ENCODE measurements at regions not wholly inside any gene's neighbourhood (a gene's known extent, or its start where the extent isn't known, plus 50 kb on each side); places are given as distances from the start of the nearest gene placed in this dataset.

GRCh38 chr4:15341733-15342300, 86.0 kb upstream of the C1QTNF7 start:
- Mint-ChIP-seq H3K27me3 (ENCODE audit: low read depth in 2 of 2) (peaks cover 15 to 25% of the 10 kb centered on the region in 2 donors), H3K4me1 (peaks cover 0 to 2% of the 10 kb centered on the region in 2 donors), H3K36me3 (no peaks in the 10 kb centered on the region), H3K4me3 (no peak overlapping the region), H3K27ac (no peak overlapping the region), H3K9me3 (peaks cover 0 to 2% of the 10 kb centered on the region in 2 donors)
- no peaks in the 10 kb centered on the region for H3K4me1 ChIP-seq (ENCODE audit: control insufficient read depth, insufficient read depth, low read length)
- WGBS (ENCODE audit: insufficient coverage), result 93% methylated on average over 21 of the region's 21 CpGs
- H3K36me3 ChIP-seq (ENCODE audit: control insufficient read depth, insufficient read depth, low read length), result no peaks in the 10 kb centered on the region
- no peaks in the 10 kb centered on the region for H3K27me3 ChIP-seq (ENCODE audit: control insufficient read depth, insufficient read depth, low read length)
- no peaks in the 10 kb centered on the region for H3K9me3 ChIP-seq (ENCODE audit: control insufficient read depth, insufficient read depth, low read length)
- DNase-seq (no peak), ATAC-seq (no peak)
- H3K27ac ChIP-seq (ENCODE audit: low read length), result no peak overlapping the region
- H3K4me3 ChIP-seq (ENCODE audit: low read length), result no peak overlapping the region
- TF ChIP-seq, protein P1, sequence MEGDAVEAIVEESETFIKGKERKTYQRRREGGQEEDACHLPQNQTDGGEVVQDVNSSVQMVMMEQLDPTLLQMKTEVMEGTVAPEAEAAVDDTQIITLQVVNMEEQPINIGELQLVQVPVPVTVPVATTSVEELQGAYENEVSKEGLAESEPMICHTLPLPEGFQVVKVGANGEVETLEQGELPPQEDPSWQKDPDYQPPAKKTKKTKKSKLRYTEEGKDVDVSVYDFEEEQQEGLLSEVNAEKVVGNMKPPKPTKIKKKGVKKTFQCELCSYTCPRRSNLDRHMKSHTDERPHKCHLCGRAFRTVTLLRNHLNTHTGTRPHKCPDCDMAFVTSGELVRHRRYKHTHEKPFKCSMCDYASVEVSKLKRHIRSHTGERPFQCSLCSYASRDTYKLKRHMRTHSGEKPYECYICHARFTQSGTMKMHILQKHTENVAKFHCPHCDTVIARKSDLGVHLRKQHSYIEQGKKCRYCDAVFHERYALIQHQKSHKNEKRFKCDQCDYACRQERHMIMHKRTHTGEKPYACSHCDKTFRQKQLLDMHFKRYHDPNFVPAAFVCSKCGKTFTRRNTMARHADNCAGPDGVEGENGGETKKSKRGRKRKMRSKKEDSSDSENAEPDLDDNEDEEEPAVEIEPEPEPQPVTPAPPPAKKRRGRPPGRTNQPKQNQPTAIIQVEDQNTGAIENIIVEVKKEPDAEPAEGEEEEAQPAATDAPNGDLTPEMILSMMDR (IDR thresholded peaks at IDR 0.05), result no peak
- intact Hi-C loops (cut with micrococcal nuclease), result no loop called here

DNA sequence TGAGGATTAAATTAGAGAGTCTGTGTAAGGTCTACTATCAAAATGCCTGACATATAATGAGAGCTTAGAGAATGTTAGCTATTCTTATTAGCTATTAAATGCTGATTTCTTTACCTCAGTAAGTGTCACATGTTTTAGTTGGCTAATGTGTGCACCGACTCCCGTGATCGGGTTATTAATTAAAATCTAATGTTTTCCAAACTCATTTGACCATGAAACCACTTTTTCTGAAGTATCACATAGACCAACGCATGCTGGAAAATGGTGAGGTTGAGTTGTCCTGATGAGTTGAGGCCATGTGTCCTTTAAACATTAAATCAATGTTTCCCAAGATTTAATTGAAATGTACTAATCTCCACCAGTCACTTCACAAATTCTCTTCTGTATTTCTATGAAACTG, 84.8 kb upstream of the C1QTNF7 start:
- H3K36me3 Mint-ChIP-seq, result no peaks in the 10 kb centered on the region
- no peak overlapping the region for H3K4me3 ChIP-seq (ENCODE audit: low read length)
- H3K4me3 Mint-ChIP-seq, result no peak overlapping the region
- H3K9me3 Mint-ChIP-seq, result peaks cover 0 to 2% of the 10 kb centered on the region in 2 donors
- no peaks in the 10 kb centered on the region for H3K27me3 ChIP-seq (ENCODE audit: control insufficient read depth, insufficient read depth, low read length)
- TF ChIP-seq, protein P1 (IDR thresholded peaks at IDR 0.05), result no peak
- no peaks in the 10 kb centered on the region for H3K9me3 ChIP-seq (ENCODE audit: control insufficient read depth, insufficient read depth, low read length)
- DNase-seq (no peak), ATAC-seq (no peak)
- peaks cover 15 to 25% of the 10 kb centered on the region in 2 donors for H3K27me3 Mint-ChIP-seq (ENCODE audit: low read depth in 2 of 2)
- no peak overlapping the region for H3K27ac ChIP-seq (ENCODE audit: low read length)
- no peaks in the 10 kb centered on the region for H3K4me1 Mint-ChIP-seq
- no CpG with 5 or more reads among the region's 4 CpGs for WGBS (ENCODE audit: insufficient coverage)
- no peak overlapping the region for H3K27ac Mint-ChIP-seq
- no peaks in the 10 kb centered on the region for H3K36me3 ChIP-seq (ENCODE audit: control insufficient read depth, insufficient read depth, low read length)
- H3K4me1 ChIP-seq (ENCODE audit: control insufficient read depth, insufficient read depth, low read length), result no peaks in the 10 kb centered on the region
- intact Hi-C loops (cut with micrococcal nuclease), result no loop called here

DNA sequence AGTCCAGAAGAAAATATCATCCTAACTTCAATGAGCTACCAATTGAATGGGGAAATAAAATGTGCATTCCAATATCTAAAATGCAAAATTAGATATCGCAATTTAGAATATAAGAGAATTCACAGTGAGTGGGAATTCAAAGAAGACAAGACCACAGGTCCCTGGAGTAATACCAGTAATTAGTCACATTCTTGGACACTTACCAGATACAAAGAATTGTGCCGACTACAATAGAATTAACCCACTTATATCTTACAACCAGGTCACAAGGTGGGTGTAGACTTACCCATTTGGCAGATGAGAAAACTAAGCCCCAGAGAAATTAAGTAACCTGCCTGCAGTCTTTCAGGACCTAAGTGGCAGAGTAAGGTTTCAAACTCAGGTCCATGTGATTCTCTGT, 84.3 kb upstream of the C1QTNF7 start:
- Histone ChIP-seq H3K9me3 (ENCODE audit: control insufficient read depth, insufficient read depth, low read length) (no peaks in the 10 kb centered on the region), H3K27ac (ENCODE audit: low read length) (no peak overlapping the region), H3K27me3 (ENCODE audit: control insufficient read depth, insufficient read depth, low read length) (no peaks in the 10 kb centered on the region), H3K4me1 (ENCODE audit: control insufficient read depth, insufficient read depth, low read length) (no peaks in the 10 kb centered on the region), H3K36me3 (ENCODE audit: control insufficient read depth, insufficient read depth, low read length) (no peaks in the 10 kb centered on the region), H3K4me3 (ENCODE audit: low read length) (no peak overlapping the region)
- Mint-ChIP-seq H3K27me3 (ENCODE audit: low read depth in 2 of 2) (peaks cover 15 to 25% of the 10 kb centered on the region in 2 donors), H3K4me3 (no peak overlapping the region), H3K4me1 (no peaks in the 10 kb centered on the region), H3K36me3 (no peaks in the 10 kb centered on the region), H3K27ac (no peak overlapping the region), H3K9me3 (peaks cover 0 to 2% of the 10 kb centered on the region in 2 donors)
- intact Hi-C loops (cut with micrococcal nuclease), result no loop called here
- DNase-seq (no peak), ATAC-seq (no peak)
- 88% methylated on average over 1 of the region's 2 CpGs for WGBS (ENCODE audit: insufficient coverage)
- TF ChIP-seq, protein P1 (IDR thresholded peaks at IDR 0.05), result no peak

- intact Hi-C loops (cut with micrococcal nuclease), result no loop called here
- Mint-ChIP-seq H3K36me3 (no peaks in the 10 kb centered on the region), H3K9me3 (peaks cover 0 to 2% of the 10 kb centered on the region in 2 donors), H3K4me1 (peaks cover 2 to 4% of the 10 kb centered on the region in 2 donors), H3K27ac (no peak overlapping the region), H3K27me3 (ENCODE audit: low read depth in 2 of 2) (peaks cover 15 to 25% of the 10 kb centered on the region in 2 donors), H3K4me3 (no peak overlapping the region)
- TF ChIP-seq, protein P1 (IDR thresholded peaks at IDR 0.05), result no peak
- no peaks in the 10 kb centered on the region for H3K27me3 ChIP-seq (ENCODE audit: control insufficient read depth, insufficient read depth, low read length)
- no peaks in the 10 kb centered on the region for H3K36me3 ChIP-seq (ENCODE audit: control insufficient read depth, insufficient read depth, low read length)
- DNase-seq, result no peak
- ATAC-seq, result no peak
- no peak overlapping the region for H3K4me3 ChIP-seq (ENCODE audit: low read length)
- H3K4me1 ChIP-seq (ENCODE audit: control insufficient read depth, insufficient read depth, low read length), result no peaks in the 10 kb centered on the region
- no peaks in the 10 kb centered on the region for H3K9me3 ChIP-seq (ENCODE audit: control insufficient read depth, insufficient read depth, low read length)
- H3K27ac ChIP-seq (ENCODE audit: low read length), result no peak overlapping the region
- WGBS (ENCODE audit: insufficient coverage), result 85% methylated on average over 2 of the region's 2 CpGs
Measured at GRCh38 chr4:15344041-15344440, 83.8 kb upstream of the C1QTNF7 start.

All from natural killer cell (primary cell).